Endothelial cell of umbilical vein (primary cell): ENCODE measurements at regions not wholly inside any gene's neighbourhood (a gene's known extent, or its start where the extent isn't known, plus 50 kb on each side); places are given as distances from the start of the nearest gene placed in this dataset.

ENCODE experiments used
- BruUV-seq: library from RNA; stranded (reverse); fragments of 400-500 nt; replicated peaks from 2 replicates; lab custom pipeline; 2021; lab: Mats Ljungman, UMichigan
- CTCF ChIA-PET: fragments of 300-600, 350-600 bp; sonication (Branson Sonifier 250); formaldehyde crosslinking; loops from one replicate; lab custom pipeline; 2021; ENCODE audit warnings: antibody characterized with exemption, inconsistent platforms; lab: Charles Lee
- POLR2A ChIA-PET: fragments of 300-600, 350-600 bp; sonication (Branson Sonifier 250); formaldehyde crosslinking; loops from one replicate; lab custom pipeline; 2021; ENCODE audit warnings: antibody characterized with exemption, inconsistent platforms; lab: Charles Lee
- DNase-seq: peaks from one replicate; pipeline ENCODE4 v3.0.0-alpha.2; 2011; ENCODE audit warnings: low read depth, low spot score
- FAIRE-seq: peaks from 2 replicates; lab custom pipeline; 2011; peaks lifted over from hg19 to GRCh38; lab: Jason Lieb, UNC
- H2AFZ ChIP-seq: 2 replicates; pipeline ENCODE4 v1.6.0; 2012; ENCODE audit warnings: low read depth, low read length, control low read depth, inconsistent platforms
- H3K27ac ChIP-seq: 2 replicates; pipeline ENCODE4 v1.5.1; 2011; ENCODE audit warnings: low read depth, mild to moderate bottlenecking, control low read depth, low read length, moderate library complexity; ENCODE audit not compliant: insufficient read depth
- H3K27me3 ChIP-seq, 2 experiments: 2 replicates each; pipeline versions ENCODE4 v1.6.0 to v1.6.1; 2011; ENCODE audit warnings: low read length in 2 of 2, mixed read lengths in 1 of 2; ENCODE audit not compliant: control insufficient read depth in 2 of 2, insufficient read depth in 2 of 2
- H3K36me3 ChIP-seq, 2 experiments: 2 replicates in 1 of 2; 3 replicates in 1 of 2; pipeline ENCODE4 v1.5.1; 2011; ENCODE audit warnings: low read length in 2 of 2, mild to moderate bottlenecking in 1 of 2, moderate library complexity in 1 of 2; ENCODE audit not compliant: control insufficient read depth in 2 of 2, insufficient read depth in 2 of 2; ENCODE audit errors: extremely low read depth in 1 of 2
- H3K4me1 ChIP-seq: 3 replicates; pipeline ENCODE4 v1.5.1; 2011; ENCODE audit warnings: mild to moderate bottlenecking, low read length; ENCODE audit not compliant: control insufficient read depth, insufficient read depth; ENCODE audit errors: extremely low read depth
- H3K4me2 ChIP-seq: 2 replicates; pipeline ENCODE4 v1.6.1; 2011; ENCODE audit warnings: low read length, control low read depth, mixed read lengths; ENCODE audit not compliant: insufficient read depth
- H3K4me3 ChIP-seq, 3 experiments: fragments of 200-600 bp in 1 of 3; sonication (generic), shearing (Covaris generic) in 1 of 3; replicated peaks in 1 of 3; 2 replicates each; pipeline ENCODE4 v1.5.1; 2011 to 2016; ENCODE audit warnings: control low read depth in 3 of 3, low read length in 3 of 3, mild to moderate bottlenecking in 2 of 3, inconsistent platforms in 1 of 3, low read depth in 1 of 3, moderate library complexity in 1 of 3; ENCODE audit not compliant: insufficient read depth in 1 of 3
- H3K79me2 ChIP-seq: 2 replicates; pipeline ENCODE4 v1.6.0; 2012; ENCODE audit warnings: low read length, inconsistent platforms; ENCODE audit not compliant: control insufficient read depth, insufficient read depth
- H3K9ac ChIP-seq: replicated peaks from 2 replicates; pipeline ENCODE3; 2011; ENCODE audit warnings: low read length, control low read depth; ENCODE audit not compliant: insufficient read depth; ENCODE audit errors: extremely low read depth
- H3K9me1 ChIP-seq: replicated peaks from 3 replicates; pipeline ENCODE4 v1.6.0; 2011; ENCODE audit warnings: mild to moderate bottlenecking, low read length; ENCODE audit not compliant: control insufficient read depth, insufficient read depth; ENCODE audit errors: extremely low read depth
- H3K9me3 ChIP-seq: replicated peaks from 2 replicates; pipeline ENCODE4 v1.5.1; 2012; ENCODE audit warnings: low read length, inconsistent platforms; ENCODE audit not compliant: control insufficient read depth, insufficient read depth
- H4K20me1 ChIP-seq: replicated peaks from 2 replicates; pipeline ENCODE3; 2011; ENCODE audit warnings: mild to moderate bottlenecking, low read length; ENCODE audit not compliant: control insufficient read depth, insufficient read depth; ENCODE audit errors: extremely low read depth
- EZH2 ChIP-seq: IDR thresholded peaks from 2 replicates; pipeline ENCODE4 v1.6.1; 2012; ENCODE audit warnings: borderline replicate concordance, low read depth, mild to moderate bottlenecking, moderate library complexity, low read length, inconsistent platforms; ENCODE audit not compliant: severe bottlenecking
- FOS ChIP-seq: IDR thresholded peaks from 2 replicates; pipeline ENCODE4 v1.6.1; 2011; ENCODE audit warnings: mild to moderate bottlenecking, low read length, moderate library complexity, borderline replicate concordance; ENCODE audit not compliant: insufficient read depth
- GATA2 ChIP-seq: IDR thresholded peaks from 2 replicates; pipeline ENCODE4 v1.7.0; 2011; ENCODE audit warnings: low read depth, mild to moderate bottlenecking, moderate library complexity, mixed read lengths, low read length; ENCODE audit not compliant: insufficient read length, insufficient read depth
- JUN ChIP-seq: IDR thresholded peaks from 2 replicates; pipeline ENCODE4 v1.6.1; 2011; ENCODE audit warnings: borderline replicate concordance, low read depth; ENCODE audit not compliant: insufficient read length, insufficient read depth
- POLR2A ChIP-seq: IDR thresholded peaks from 2 replicates; pipeline ENCODE4 v1.6.1; 2012; ENCODE audit warnings: low read depth, mild to moderate bottlenecking, control low read depth, low read length
- POLR2AphosphoS5 ChIP-seq: IDR thresholded peaks from 2 replicates; pipeline ENCODE4 v1.6.1; 2012; ENCODE audit warnings: low read depth, mild to moderate bottlenecking, control low read depth, low read length, moderate library complexity; ENCODE audit not compliant: insufficient read depth
- dilution Hi-C: fragments of 300-500 bp; cut with MboI; formaldehyde crosslinking; loops from one replicate; pipeline ENCODE4 v1.15.0; 2019; ENCODE audit warnings: low sequenced_read_pairs; ENCODE audit not compliant: extremely low pct_ligation_motif_present
- intact Hi-C: fragments of 100-400 bp; cut with micrococcal nuclease; formaldehyde crosslinking; loops from one replicate; pipeline ENCODE4 v1.10.0; 2022
- TF ChIP-seq, protein P1 (sequence below): IDR thresholded peaks from 2 replicates; pipeline ENCODE4 v1.6.1; 2011; ENCODE audit not compliant: insufficient read depth, insufficient read length
- TF ChIP-seq, protein P2 (sequence below), 2 donors: IDR thresholded peaks; 1 replicate in 1 of 2; 2 replicates in 1 of 2; pipeline ENCODE4 v1.5.1; 2011; ENCODE audit warnings: low read length in 2 of 2, mild to moderate bottlenecking in 2 of 2, moderate library complexity in 2 of 2, control low read depth in 1 of 2, inconsistent platforms in 1 of 2, low read depth in 1 of 2; ENCODE audit not compliant: insufficient read depth in 1 of 2; ENCODE audit errors: extremely low read depth in 1 of 2

DNA sequence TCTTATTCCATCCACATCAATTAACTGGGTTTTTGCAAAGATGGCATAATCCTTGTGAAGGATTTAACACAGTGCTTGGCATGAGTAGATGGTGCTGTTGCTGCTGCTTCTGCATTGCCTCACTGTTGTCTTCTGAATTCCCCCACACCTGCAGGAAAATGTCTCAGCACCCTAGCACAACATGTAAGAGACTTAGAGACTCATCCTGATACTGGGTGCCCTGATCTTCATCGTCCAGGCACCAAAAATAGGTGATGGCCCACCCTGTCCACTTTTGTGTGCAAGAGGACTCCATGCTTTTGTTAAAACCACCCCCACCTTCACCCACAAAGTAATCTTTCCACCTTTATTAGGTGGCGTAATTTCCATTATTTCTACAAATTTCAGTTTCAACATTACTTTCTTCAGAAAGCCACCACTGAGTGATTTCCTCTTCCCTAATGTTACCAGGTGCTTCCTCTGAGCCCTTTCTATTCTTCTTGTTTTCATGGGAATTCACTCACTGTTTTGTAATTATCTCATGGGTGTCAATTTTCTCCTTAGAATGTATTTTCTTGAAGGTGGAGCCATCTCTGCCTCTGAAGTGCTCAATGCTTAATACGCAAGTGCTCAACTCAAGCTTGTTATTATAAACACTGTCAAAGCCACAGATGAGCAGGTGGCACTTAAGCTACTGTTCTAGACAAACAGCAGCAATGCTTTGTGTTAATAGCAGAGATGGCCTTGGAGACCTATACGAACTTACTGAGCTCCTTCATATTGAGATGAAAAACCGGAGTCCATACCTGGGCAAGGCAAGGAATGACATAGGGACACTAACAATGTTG is 89.5 kb downstream of the HS3ST1 start:
- Histone ChIP-seq H4K20me1 (no peaks in the 10 kb centered on the region), H3K4me3 (no peak overlapping the region), H3K27ac (no peak overlapping the region), H3K9me1 (no peaks in the 10 kb centered on the region), H3K9me3 (no peaks in the 10 kb centered on the region), H3K4me2 (no peak overlapping the region), H3K36me3 (no peaks in the 10 kb centered on the region), H3K79me2 (no peaks in the 10 kb centered on the region), H3K27me3 (no peaks in the 10 kb centered on the region), H3K9ac (no peak overlapping the region), H2AFZ (no peak overlapping the region), H3K4me1 (no peaks in the 10 kb centered on the region)
- no peak for DNase-seq
- FAIRE-seq, result no peak
- POLR2A ChIA-PET, result no interaction called here
- CTCF ChIA-PET, result no interaction called here
- no TSS peak for BruUV-seq
- TF ChIP-seq EZH2 (no peak), GATA2 (no peak), POLR2A (no peak), JUN (no peak), FOS (no peak), POLR2AphosphoS5 (no peak)
- TF ChIP-seq, protein P1, sequence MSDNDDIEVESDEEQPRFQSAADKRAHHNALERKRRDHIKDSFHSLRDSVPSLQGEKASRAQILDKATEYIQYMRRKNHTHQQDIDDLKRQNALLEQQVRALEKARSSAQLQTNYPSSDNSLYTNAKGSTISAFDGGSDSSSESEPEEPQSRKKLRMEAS, result no peak
- TF ChIP-seq, protein P2, sequence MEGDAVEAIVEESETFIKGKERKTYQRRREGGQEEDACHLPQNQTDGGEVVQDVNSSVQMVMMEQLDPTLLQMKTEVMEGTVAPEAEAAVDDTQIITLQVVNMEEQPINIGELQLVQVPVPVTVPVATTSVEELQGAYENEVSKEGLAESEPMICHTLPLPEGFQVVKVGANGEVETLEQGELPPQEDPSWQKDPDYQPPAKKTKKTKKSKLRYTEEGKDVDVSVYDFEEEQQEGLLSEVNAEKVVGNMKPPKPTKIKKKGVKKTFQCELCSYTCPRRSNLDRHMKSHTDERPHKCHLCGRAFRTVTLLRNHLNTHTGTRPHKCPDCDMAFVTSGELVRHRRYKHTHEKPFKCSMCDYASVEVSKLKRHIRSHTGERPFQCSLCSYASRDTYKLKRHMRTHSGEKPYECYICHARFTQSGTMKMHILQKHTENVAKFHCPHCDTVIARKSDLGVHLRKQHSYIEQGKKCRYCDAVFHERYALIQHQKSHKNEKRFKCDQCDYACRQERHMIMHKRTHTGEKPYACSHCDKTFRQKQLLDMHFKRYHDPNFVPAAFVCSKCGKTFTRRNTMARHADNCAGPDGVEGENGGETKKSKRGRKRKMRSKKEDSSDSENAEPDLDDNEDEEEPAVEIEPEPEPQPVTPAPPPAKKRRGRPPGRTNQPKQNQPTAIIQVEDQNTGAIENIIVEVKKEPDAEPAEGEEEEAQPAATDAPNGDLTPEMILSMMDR (IDR thresholded peaks at IDR 0.05; ENCODE audit: extremely low read depth in 1 of 2, insufficient read depth in 1 of 2, low read depth in 1 of 2, low read length in 2 of 2), result no peak
- dilution Hi-C loops (no loop called here), intact Hi-C loops (no loop called here)
